NCI-H82 (cell line): ENCODE measurements at regions not wholly inside any gene's neighbourhood (a gene's known extent, or its start where the extent isn't known, plus 50 kb on each side); places are given as distances from the start of the nearest gene placed in this dataset.
"Not testable (repeated sequence)": the region's sequence is repeated elsewhere in the genome, so short reads cannot be mapped to it uniquely, and the experiment has no call there.

Experiments
- DNase-seq: peaks from one replicate; lab custom pipeline; 2025; lab: John Stamatoyannopoulos, UW

DNA sequence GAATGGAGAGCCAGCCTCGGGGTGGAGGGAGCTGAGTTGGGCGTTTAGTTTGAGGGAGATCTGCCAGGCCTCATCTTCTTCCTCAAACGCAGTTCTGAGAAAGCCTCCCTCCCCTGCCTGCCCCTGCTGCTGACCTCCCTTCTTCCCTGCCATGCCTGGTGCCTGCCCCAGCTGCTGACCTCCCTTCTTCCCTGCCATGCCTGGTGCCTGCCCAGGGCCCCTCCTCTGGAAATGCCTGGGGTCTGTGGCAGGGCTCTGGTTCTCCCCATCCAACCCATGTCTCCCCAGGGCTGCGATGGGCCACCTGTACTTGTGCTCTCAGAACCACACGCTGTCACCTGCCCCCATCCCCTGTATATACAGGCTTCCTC is 114.6 kb downstream of the VEGFA start:
- no peak for DNase-seq

GRCh38 chr6:43883847-43884651 is 114.0 kb downstream of the VEGFA start:
- no peak for DNase-seq

GRCh38 chr6:43882690-43883448 is 112.9 kb downstream of the VEGFA start:
- DNase-seq = not testable (repeated sequence)

- DNase-seq = no peak
Observed at GRCh38 chr6:43880236-43881137, 110.5 kb downstream of the VEGFA start.

- no peak for DNase-seq
Observed at GRCh38 chr6:43879722-43880121, 109.7 kb downstream of the VEGFA start.

GRCh38 chr6:43878823-43879495 is 108.9 kb downstream of the VEGFA start:
- DNase-seq = no peak

GRCh38 chr6:43878127-43878634 is 108.2 kb downstream of the VEGFA start:
- no peak for DNase-seq

DNA sequence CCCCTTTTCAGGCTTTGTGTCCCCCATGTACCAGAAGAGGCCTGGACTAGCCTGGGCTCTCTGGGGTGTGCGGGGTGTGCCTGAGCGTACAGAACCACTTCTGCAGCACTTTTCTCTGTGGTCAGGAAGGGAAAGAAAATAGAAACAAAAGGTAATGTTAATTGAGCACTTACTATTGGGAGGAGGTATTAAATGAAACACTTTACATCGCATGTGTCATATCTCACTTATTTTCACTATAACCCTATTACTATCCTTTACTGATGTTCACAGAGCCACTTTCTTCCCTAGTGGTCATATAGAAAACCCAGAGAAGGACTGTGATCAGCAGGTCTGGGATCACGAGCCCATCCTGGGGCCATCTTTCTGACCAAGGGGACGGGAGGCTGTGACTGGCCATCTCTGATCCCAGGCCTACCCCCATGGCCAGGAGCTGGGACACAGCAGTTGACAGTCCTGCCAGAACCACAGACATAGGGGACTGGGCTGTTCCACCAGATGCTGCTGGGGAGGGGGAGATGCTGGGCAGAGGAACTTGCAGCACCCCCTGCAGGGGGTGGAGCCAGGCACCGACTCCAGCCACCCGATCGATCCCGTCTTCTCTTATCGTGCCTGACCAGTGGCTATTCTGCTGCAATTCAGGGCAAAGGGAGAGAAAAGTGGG is 107.6 kb downstream of the VEGFA start:
- no peak for DNase-seq

GRCh38 chr6:43877036-43877435 is 107.0 kb downstream of the VEGFA start:
- DNase-seq = no peak

DNA sequence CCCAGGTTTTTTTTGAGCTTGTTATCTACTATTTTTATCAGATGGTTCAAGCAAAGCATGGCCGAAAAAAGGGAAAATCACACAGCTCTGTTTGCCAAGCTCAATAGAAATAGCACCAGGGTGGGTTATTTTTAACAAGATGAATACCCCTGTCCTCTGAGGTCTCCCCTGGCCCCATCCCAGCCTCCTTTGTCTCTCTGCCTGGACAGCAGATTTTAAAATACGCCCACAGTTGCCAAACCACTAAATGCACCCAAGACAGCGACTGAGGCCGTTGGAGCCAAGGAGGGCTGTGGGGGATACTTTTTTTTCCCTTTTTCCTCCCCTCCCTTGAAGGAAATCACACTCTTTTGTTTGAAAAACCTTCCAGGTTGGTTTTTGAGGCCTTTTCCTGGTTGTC is 106.6 kb downstream of the VEGFA start:
- no peak for DNase-seq

DNA sequence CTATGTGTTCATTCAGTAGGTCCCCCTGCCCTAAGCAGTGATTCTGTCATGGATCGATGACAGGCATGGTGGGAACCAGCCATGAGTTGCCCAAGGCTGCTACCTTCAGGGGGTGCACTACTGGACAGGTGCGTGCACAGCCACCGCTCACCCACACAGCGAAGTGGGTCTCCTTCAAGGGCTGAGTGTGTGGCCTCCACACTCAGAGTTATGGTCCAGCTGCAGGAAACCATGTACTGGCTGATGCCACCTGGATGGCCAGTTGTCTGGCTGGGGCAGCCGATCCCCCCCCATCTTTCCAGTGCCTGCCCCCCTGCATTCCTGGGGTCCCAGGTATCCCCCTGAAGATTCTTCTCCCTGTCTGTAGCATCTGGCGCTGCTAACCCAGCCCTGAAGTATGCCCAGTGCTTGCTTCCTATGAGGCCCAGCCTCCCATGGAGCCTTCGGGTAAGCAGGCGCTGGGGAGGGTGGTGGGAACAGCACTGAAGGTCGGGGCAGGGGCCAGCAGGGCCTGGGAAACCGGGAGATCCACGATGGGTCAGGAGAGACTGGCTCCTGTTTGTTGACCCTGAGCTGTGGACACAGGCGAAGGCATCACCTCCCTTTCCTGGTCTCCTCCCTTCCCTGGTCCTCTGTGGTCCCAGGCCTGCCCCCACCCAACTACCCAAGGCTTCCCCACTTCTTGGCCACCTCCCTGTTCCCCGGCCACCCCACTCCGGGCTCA is 106.0 kb downstream of the VEGFA start:
- no peak for DNase-seq

DNA sequence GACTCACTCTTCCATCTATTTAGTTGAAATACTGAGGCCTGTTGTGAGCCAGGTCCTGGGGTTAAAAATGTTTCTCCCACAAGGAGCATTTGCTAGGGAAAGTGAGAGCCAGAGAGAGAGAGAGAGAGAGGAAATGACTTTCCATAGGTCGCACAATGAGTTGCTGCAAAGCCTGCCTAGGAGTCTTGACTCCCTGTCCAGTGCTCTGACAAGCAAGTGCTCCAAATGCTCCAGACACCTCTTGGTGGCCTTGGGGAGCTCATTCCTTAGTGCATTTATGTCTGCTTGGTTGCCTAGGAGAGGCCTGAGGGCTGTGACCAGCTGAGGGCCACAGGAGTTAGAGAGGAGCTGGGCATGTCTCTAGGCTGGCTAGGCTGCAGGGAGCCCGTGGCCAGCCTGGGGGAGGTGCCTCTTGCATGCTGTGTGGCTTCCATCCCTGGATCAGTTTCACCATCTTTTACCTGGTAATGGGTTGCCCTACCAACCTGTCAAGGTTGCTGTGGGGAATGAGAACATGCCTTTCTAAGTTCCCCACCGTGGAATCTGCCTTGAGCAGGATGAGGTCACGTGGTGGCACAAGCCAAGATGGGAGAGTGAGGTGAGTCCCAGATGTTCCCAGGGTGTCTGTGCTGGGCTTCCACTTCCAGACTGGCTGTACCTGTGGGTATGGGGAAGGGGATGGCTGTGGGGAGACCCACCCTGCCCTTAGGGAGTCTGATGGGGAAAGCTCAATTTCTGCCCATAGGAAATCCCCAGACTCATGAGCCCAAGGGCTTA is 105.0 kb downstream of the VEGFA start:
- DNase-seq = no peak

DNA sequence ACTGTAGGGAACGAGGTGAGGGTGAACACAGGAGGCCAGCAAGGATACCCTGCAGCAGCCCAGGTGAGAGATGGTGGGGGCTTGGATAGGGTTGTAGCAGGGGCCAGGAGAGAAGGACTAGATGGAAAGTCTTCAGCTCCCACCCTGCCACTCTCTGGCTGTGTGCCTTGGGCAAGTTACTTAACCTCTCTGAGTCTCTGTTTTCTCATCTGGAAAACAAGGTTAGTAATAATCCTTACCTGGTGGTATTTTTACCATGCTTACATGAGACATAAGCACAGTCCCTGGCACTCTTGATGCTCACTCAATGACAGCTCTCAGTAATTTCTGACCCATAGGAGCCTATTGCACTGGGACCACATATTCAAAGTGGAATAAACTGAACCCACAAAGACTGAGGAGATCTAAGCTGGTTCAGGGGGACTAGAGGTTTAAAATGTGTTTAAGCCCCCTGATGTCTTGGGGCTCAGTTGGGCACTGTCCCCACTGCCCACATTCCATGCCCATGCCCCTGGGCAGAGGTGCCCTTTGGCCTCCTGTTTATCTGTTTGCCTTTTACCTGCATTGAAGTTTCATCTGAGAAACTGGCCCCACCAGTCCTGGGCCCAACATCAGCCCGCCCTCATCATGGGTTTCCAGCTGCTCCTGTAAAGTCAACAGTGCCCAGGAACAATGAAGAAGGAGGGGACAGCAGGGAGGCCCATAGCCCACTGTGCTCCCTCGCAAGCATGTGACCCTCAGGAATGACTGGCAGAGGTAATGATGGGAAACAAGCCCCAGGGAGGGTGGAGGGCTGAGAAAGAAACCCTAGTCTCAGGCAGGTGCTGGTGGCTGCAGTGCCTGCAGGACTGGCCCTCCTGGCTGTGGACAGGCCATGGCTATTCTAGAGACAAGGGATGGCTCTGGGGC is 104.0 kb downstream of the VEGFA start:
- no peak for DNase-seq

DNA sequence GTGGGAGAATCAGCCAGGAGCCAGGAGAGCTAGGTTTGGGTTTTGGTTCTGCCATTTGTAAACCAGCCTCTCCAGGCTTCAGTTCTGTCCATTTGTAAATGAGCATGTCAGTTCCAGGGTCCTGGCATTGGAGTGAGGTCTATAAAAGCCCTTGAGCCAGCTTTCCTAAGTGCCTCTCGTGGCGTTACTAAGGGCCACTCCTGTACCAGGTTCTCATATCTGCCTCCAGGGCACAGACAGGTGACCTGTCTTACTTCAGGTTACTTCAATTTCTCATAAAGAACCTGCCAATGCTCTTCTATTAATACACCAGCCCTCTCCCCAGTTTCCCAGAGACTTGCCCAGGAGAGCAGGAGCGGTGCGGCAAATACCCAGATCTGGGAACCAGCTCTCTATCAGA is 101.9 kb downstream of the VEGFA start:
- no peak for DNase-seq

DNA sequence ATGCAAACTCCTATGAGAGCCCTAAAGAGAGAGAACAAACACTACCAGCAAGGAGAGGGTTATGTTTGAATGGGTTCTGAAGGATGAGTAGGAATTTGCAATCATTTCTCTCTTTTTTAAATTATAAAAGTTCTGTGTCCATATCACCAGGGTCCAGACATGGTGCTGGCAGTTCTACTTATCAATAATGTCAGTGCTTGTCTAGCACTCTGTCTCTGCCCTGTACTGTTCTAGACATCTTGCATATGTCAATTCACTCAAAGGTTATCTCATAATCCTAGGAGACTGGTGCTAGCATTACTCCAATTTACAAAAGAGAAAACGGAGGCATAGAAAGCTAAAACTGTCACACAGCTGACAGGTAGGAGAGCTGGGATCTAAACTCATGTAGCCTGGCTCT is 101.3 kb downstream of the VEGFA start:
- no peak for DNase-seq

DNA sequence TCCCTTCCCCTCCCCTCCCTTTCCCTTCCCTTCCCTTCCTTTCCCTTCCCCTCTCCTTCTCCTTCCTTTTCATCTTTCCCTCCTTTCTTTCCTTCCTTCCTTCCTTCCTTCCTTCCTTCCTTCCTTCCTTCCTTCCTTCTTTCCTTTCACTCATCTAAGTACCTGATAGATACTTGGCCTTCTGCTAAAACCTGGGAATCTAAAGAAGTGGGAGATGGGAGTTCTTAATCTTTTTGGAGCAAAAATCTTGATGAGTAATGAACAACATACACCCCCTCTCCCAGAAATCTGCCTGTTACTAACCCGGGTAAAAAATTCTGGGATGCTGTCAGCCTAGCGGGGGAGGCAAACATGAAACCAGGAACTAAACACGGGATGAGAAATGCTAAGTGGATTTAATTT is 100.7 kb downstream of the VEGFA start:
- peak; percentile 80 for DNase-seq

DNA sequence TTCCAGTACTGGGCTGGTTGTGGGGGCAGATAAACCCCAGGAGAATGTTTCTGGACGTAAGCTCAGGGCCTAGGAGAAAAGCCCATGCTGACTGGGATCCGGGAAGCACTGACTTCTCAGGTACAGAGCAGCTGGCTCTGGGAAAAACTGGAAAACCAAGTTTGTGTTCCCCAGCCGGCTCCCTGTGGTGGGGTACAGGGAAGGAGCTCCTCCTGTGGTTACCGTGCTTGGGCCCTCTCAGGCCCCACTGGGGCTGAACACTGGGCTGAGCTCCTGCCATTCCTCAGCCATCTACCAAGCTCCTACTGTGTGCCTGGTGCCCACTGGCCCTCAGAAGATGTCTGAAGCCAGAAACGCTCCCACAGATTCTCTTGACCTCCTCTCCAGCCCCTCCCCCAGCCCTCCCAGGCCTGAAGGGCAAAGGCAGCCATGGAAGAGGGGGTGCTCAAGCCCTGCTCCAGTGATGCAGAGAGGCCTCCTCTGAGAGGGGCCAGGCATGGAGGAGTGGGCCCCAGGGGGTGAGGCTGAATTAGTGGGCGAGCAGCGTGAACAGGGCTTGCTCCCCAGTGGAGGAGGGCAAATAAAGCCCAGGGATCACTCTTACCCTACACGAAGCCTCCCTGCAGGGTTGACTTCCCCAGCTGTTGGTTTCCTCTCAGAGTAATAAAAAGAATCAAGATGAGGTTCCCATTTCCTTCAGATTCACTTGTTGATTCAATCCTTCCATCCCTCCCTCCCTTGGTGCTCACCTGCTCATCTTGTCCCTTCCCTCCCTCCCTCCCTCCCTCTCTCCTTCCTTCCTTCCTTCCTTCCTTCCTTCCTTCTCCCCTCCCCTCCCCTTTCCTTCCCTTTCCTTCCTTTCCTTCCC is 100.0 kb downstream of the VEGFA start:
- no peak for DNase-seq
